Heart left ventricle (tissue), 16 donors: ENCODE measurements at regions not wholly inside any gene's neighbourhood (a gene's known extent, or its start where the extent isn't known, plus 50 kb on each side); places are given as distances from the start of the nearest gene placed in this dataset.

Source experiments
- ATAC-seq, 4 donors: fragments of 200-7000 bp; cut with Tn5 transposase; one replicate each; pipeline ENCODE4 v1.9.1; 2020 to 2022; ENCODE audit warnings: moderate library complexity in 4 of 4, mild to moderate bottlenecking in 3 of 4, moderate number of reproducible peaks in 1 of 4
- DNase-seq, 5 donors: peaks; one replicate each; pipeline ENCODE4 v3.0.0-alpha.2; 2020
- H3K27ac ChIP-seq, 12 donors: fragments of 200-600 bp; sonication (generic) in 4 of 12; one replicate each; pipeline versions ENCODE4 v1.5.0 to v1.8.0; 2016 to 2022; ENCODE audit warnings: mild to moderate bottlenecking in 2 of 12
- H3K27me3 ChIP-seq, 9 donors: fragments of 200-600 bp; sonication (generic) in 2 of 9; one replicate each; pipeline versions ENCODE4 v1.5.1 to v1.8.0; 2016 to 2022; ENCODE audit warnings: mild to moderate bottlenecking in 3 of 9
- H3K36me3 ChIP-seq, 9 donors: fragments of 200-600 bp; sonication (generic) in 2 of 9; one replicate each; pipeline versions ENCODE4 v1.5.0 to v1.8.0; 2018 to 2022; ENCODE audit warnings: mild to moderate bottlenecking in 2 of 9
- H3K4me1 ChIP-seq, 12 donors: fragments of 200-600 bp; sonication (generic) in 4 of 12; one replicate each; pipeline versions ENCODE4 v1.5.0 to v1.8.0; 2016 to 2022; ENCODE audit warnings: mild to moderate bottlenecking in 3 of 12
- H3K4me3 ChIP-seq, 12 donors: fragments of 200-600 bp; sonication (generic) in 4 of 12; one replicate each; pipeline versions ENCODE4 v1.5.0 to v1.8.0; 2017 to 2022; ENCODE audit warnings: mild to moderate bottlenecking in 9 of 12, moderate library complexity in 4 of 12
- H3K9me3 ChIP-seq, 12 donors: fragments of 200-600 bp; sonication (generic) in 4 of 12; one replicate each; pipeline versions ENCODE4 v1.5.0 to v1.8.0; 2016 to 2022; ENCODE audit warnings: mild to moderate bottlenecking in 1 of 12
- POLR2A ChIP-seq, 2 donors: fragments of 450-650 bp; IDR thresholded peaks; one replicate each; pipeline ENCODE4 v1.6.1; 2017; ENCODE audit warnings: antibody characterized with exemption in 2 of 2, mild to moderate bottlenecking in 2 of 2, moderate library complexity in 2 of 2
- WGBS, 4 donors: extraction: QIAGEN DNeasy Blood & Tissue Kit in 2 of 4; methylation state at CpG; one replicate each; pipeline versions ENCODE4 v1.1.5 to v1.1.7; 2013 to 2018; 5-methylcytosine and 5-hydroxymethylcytosine counted together
- intact Hi-C, 10 donors: fragments of 100-400 bp; cut with DNase I; formaldehyde crosslinking; loops; one replicate each; pipeline versions ENCODE4 v1.11.1 to v1.14.2; 2022
- TF ChIP-seq, protein P1 (sequence below), 12 donors: fragments of 200-600 bp; sonication (generic) in 4 of 12; IDR thresholded peaks; one replicate each; pipeline versions ENCODE4 v1.5.0 to v1.8.0; 2018 to 2022; ENCODE audit warnings: antibody characterized with exemption in 12 of 12, mild to moderate bottlenecking in 5 of 12
- donor health status: ischemic (EF 13 %, LVEDD 7.1; RV severe dilation, severe dysfunction).
- donor health status: healthy with polysubstance abuse.
- donor health status: DM: no; HTN: yes; CAD: no.
- donor health status: DM: no; HTN: no; CAD: no.
- donor health status: ischemic (EF 25% LVEDD 6.9; RV normal size, moderate dysfunction).
- donor health status: ischemic (EF 25% LVEDD 5.7; RV mildly dilated, moderate dysfunction).
- donor health status: healthy.
- donor health status: DM: yes; HTN: yes; CAD: no.
- donor health status: ischemic (EF 35%, LVEDD 5.7; RV mildly dilated, moderate dysfunction).
- donor health status: nonischemic (EF 11% LVEDD 7.7; RV severe dilation, severe dysfunction).
- donor health status: DM: yes; HTN: yes; CAD: no.
- donor health status: PGD.
- donor health status: ischemic (EF 29% LVEDD 5.4; RV normal size, mild dysfunction).
- donor health status: nonischemic (EF 23%, LVEDD 6.1; RV moderate dilation, normal function).

DNA sequence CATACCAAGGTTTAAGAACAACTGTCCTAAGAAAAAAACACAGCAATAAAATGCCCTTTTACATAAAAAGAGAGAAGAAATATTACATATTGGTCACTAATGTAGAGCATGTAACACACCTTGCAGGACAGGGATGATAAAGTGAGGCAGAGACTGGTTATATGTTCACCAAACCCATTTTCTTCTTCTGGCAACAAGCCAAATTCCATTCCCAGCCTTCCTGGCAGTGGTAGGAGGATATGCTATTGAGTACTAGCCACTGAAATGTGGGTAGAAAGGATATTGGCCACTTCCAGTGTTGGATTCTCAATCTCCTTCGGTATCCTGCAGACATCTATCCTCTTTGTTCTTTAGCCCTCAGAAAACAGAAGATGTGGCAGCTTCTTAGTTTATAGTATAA lies 105.2 kb upstream of the SHISA6 start:
- no peaks in the 10 kb centered on the region for H3K36me3 ChIP-seq
- whole genome bisulfite sequencing, 4 donors: 88 to 93% (median 90%) methylated on average over 1 of the region's 1 CpG
- H3K9me3 ChIP-seq: no peaks in the 10 kb centered on the region
- no peak overlapping the region for H3K27ac ChIP-seq
- no peak overlapping the region for H3K4me3 ChIP-seq
- TF ChIP-seq, protein P1, sequence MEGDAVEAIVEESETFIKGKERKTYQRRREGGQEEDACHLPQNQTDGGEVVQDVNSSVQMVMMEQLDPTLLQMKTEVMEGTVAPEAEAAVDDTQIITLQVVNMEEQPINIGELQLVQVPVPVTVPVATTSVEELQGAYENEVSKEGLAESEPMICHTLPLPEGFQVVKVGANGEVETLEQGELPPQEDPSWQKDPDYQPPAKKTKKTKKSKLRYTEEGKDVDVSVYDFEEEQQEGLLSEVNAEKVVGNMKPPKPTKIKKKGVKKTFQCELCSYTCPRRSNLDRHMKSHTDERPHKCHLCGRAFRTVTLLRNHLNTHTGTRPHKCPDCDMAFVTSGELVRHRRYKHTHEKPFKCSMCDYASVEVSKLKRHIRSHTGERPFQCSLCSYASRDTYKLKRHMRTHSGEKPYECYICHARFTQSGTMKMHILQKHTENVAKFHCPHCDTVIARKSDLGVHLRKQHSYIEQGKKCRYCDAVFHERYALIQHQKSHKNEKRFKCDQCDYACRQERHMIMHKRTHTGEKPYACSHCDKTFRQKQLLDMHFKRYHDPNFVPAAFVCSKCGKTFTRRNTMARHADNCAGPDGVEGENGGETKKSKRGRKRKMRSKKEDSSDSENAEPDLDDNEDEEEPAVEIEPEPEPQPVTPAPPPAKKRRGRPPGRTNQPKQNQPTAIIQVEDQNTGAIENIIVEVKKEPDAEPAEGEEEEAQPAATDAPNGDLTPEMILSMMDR (IDR thresholded peaks at IDR 0.05): no peak
- TF ChIP-seq POLR2A (IDR thresholded peaks at IDR 0.05): no peak
- peaks cover 0 to 3% (median 0%) of the 10 kb centered on the region in 12 donors for H3K4me1 ChIP-seq
- no peaks in the 10 kb centered on the region for H3K27me3 ChIP-seq
- no peak for DNase-seq
- ATAC-seq: no peak
- intact Hi-C loops: loop anchor here in 1 of 10 donors (10.0 kb wide), 1 partner anchor 59 kb away; no protein-coding TSS in a partner anchor

DNA sequence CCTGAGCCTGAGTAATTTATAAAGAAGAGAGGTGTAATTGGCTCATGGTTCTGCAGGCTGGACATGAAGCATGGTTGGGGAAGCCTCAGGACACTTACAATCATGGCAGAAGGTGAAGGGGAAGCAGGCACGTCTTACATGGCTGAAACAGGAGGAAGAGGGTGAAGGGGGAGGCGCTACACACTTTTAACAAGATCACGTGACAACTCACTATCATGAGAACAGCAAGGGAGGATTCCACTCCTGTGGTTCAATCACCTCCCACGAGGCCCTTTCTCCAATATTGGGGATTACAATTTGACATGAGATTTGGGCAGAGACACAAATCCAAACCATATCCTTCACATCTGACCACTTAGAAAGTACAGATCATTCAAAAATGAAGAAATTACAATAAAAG lies 110.6 kb upstream of the SHISA6 start:
- DNase-seq (no peak), ATAC-seq (no peak)
- Histone ChIP-seq H3K4me3 (no peak overlapping the region), H3K9me3 (peaks cover 0 to 3% (median 0%) of the 10 kb centered on the region in 12 donors), H3K36me3 (no peaks in the 10 kb centered on the region), H3K4me1 (no peaks in the 10 kb centered on the region), H3K27me3 (no peaks in the 10 kb centered on the region), H3K27ac (no peak overlapping the region)
- WGBS, 4 donors: 52 to 58% (median 55%) methylated on average over 4 of the region's 4 CpGs
- intact Hi-C loops: loop anchor here in 1 of 10 donors (10.0 kb wide), 1 partner anchor 64 kb away; no protein-coding TSS in a partner anchor
- TF ChIP-seq, protein P1 (IDR thresholded peaks at IDR 0.05): no peak
- no peak for TF ChIP-seq POLR2A (IDR thresholded peaks at IDR 0.05)

DNA sequence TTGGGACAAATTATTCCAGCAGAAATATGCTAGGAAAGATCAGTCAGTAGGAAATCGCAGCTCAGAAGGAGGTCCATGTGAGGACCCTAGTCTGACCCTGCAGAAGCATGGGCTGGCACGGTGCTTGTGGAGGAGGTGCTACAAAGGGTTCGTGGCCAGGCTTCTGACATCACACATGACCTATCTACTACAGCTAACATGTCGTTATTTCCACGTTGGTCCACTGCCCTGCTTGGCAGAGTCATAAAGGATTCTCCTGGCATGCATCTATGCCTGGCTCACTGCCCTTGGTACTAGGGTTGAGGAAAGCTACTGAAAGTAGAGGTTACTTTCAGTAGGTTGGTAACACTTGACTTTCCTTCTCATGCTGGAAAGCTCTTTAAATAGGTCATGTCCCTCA lies 118.1 kb upstream of the SHISA6 start:
- H3K36me3 ChIP-seq: no peaks in the 10 kb centered on the region
- ATAC-seq (peak in 3 of 4 donors; percentile 31 to 61 (median 39)), DNase-seq (peak in 2 of 5 donors; percentile 5 to 46)
- H3K9me3 ChIP-seq: peaks cover 0 to under 1% (median 0%) of the 10 kb centered on the region in 12 donors
- TF ChIP-seq POLR2A (IDR thresholded peaks at IDR 0.05): no peak
- TF ChIP-seq, protein P1 (IDR thresholded peaks at IDR 0.05): no peak
- no peaks in the 10 kb centered on the region for H3K27me3 ChIP-seq
- H3K4me3 ChIP-seq: no peak overlapping the region
- intact Hi-C loops: no loop called here
- H3K4me1 ChIP-seq: peaks cover 0 to 3% (median 0%) of the 10 kb centered on the region in 12 donors
- H3K27ac ChIP-seq: no peak overlapping the region
- WGBS, 4 donors: 53 to 64% (median 55%) methylated on average over 5 of the region's 5 CpGs

DNA sequence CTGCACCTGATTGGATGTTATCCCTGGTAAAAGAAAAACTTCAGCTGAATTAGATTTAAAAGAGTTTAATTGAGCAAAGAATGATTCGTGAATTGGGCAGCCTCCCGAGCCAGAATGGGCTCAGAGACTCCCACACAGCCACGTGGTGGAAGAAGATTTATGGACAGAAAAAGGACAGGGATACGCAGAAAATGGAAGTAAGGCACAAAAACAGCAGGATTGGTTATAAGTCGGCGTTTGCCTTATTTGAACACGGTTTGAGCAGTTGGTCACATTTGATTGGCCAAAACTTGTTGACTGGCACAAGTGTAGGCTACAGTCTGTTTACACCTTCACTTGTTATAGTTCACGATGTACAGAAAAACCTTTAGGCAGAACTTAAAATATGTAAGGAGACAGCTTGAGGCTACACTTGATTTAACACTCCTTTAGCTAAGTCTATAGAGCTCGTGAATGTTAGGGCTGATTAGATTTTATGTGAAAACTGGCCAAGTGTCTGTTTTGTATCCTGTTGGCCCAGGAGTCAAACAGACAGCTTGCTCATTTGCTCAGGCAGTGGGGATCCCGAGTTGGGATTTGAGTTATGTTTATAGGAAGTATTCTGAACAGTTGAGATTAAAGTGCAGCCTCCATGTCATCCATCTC lies 119.5 kb upstream of the SHISA6 start:
- Histone ChIP-seq H3K9me3 (no peaks in the 10 kb centered on the region), H3K4me1 (peaks cover 0 to 3% (median 0%) of the 10 kb centered on the region in 12 donors), H3K27me3 (no peaks in the 10 kb centered on the region), H3K36me3 (no peaks in the 10 kb centered on the region), H3K27ac (no peak overlapping the region), H3K4me3 (no peak overlapping the region)
- 54 to 60% (median 57%) methylated on average over 10 of the region's 10 CpGs for WGBS, 4 donors
- TF ChIP-seq, protein P1 (IDR thresholded peaks at IDR 0.05): no peak
- no peak for TF ChIP-seq POLR2A (IDR thresholded peaks at IDR 0.05)
- DNase-seq: no peak
- ATAC-seq: no peak
- intact Hi-C loops: no loop called here
